Activated T-helper 1 cell treated with Interleukin-2 at 50 U/mL for 16 hours (primary cell): ENCODE measurements at regions not wholly inside any gene's neighbourhood (a gene's known extent, or its start where the extent isn't known, plus 50 kb on each side); places are given as distances from the start of the nearest gene placed in this dataset.

Experiments
- DNase-seq: peaks from one replicate; pipeline ENCODE4 v3.0.0-alpha.2; 2020; ENCODE audit warnings: low read depth

- DNase-seq, result no peak
Measured at GRCh38 chr15:69628256-69629093, 175.9 kb downstream of the RPLP1 start.

DNA sequence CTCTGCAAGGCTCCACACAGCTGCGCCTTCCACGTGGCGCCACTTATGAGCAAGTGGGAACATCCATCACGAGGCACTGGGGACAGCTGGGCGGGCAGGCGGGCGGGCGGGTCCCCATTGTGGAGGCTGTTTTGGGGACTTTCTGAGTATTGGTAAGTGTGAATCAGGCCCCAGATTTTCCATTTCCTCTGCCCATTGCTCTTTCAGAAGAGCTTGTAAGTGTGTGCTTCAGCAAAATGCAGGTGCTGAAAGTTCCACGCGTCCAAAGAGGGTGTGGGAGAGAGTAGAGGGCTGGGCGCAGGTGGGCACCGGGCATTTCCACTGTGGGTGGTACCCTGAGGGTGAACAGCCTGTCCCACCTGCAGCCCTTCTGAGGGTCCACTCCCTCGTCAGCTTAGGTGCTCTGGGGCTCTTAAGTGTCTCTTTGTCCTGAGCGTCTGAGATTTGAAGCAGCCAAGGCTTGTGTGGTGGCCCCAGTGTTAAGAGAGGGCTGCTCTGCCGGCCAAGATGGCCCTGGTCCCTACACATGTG, 177.1 kb downstream of the RPLP1 start:
- no peak for DNase-seq

DNA sequence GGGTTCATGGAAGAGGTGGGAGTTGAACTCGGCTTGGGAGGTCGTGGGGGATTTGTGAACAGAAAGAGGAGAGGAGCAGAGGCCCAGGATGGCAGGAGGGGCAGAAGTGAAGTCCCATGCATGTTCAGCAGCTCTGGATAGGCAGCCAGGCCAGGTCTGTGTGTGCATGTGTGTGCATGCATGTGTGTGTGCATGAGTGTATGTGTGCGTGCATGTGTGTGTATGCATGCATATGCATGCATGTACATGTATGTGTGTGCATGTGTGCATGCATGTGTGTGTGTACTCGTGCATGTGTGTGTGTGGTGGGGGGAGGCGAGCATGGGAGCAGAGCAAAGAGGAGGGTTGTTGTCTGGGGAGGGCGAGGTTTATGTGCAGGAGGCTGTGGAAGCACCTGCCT, 178.4 kb downstream of the RPLP1 start:
- DNase-seq, result no peak

DNA sequence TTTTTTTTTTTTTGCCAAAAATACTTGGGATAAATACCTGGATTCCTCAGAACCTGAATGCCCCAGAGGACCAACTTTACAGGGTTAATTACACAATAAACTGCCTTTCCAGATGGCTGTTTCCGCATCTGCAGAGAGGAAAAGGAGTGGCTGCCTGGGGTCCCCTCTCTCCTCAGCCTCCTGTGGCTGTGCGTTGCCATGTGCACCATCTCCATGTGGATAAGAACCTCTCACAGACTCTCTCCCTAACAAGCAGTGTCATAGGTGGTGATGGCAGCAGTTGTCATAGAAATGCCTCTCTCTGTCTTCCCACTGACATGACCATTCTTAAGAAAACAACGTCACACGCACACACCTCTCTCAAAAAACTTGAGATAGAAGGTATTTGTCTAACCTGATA, 179.4 kb downstream of the RPLP1 start:
- no peak for DNase-seq

DNA sequence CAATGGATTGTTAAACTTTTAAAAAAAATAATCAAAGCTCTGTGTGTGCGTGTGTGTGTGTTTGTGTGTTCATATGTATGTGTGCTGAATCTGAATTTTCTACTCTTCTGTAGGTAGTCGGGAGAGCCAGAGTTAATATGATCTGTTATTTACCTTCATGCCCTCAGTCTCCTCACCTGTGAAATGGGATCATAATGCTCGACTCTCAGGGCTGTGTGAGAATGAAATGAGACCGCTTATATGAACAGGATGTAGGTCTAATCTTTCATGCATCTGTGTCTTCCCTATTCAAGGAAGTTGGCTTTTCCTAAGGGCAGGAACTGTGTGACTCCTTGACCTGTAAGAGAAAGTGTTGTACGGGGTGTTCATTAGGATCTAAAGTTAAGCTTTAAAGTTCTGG, 182.2 kb downstream of the RPLP1 start:
- no peak for DNase-seq

GRCh38 chr15:69636169-69636915, 183.7 kb downstream of the RPLP1 start:
- no peak for DNase-seq

DNA sequence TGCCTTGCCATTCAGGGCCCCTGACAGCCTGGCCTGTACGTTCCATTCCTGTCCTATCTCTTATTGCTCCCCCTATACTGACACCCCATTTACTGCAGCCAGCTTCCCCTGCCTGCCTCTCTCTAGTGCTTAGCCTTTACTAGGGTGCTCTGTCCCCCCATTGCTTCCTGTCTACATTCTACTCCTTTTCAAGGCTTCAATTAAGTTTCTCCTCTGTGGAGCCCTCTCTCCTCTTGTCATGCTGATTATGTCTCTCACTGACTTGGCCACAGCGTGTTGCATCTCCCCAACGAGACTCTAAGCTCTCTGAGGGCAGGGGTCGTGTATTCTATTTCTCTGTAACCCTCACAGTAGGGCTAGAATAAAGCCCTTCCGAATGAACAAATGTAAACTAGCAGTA, 185.2 kb downstream of the RPLP1 start:
- no peak for DNase-seq

DNA sequence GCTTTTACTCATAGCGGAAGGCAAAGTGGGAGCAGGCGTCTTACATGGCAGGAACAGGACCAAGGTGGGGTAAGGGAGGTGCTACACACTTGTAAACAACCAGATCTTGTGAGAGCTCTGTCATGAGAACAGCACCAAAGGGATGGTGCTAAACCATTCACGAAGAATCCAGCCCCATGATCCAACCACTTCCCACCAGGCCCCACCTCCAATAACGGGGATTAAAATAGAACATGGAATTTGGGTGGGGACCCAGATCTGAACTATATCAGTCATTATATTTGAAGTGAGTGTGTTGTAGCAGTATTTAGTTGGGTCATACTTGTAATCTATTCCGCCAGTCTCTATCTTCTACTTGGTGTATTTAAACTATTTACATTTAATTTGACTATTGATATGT, 190.9 kb downstream of the RPLP1 start:
- no peak for DNase-seq

DNA sequence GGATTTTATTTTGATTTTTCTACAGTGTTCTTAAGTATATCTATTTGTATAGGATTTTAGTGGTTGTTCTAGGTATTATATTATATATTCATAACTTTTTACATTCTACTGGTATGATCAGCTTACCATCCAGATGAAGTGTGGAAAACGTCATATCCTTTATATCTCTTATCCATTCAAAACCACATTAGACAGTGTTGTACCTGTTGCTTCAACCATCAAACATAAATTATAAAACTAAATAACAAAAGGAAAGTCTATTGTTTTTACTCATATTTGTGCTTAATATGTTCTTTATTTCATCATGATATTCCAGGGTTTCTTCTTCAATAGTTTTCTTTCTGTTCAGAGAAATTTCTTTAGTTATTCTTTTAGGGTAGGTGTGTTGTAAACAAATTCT, 191.4 kb downstream of the RPLP1 start:
- no peak for DNase-seq

DNA sequence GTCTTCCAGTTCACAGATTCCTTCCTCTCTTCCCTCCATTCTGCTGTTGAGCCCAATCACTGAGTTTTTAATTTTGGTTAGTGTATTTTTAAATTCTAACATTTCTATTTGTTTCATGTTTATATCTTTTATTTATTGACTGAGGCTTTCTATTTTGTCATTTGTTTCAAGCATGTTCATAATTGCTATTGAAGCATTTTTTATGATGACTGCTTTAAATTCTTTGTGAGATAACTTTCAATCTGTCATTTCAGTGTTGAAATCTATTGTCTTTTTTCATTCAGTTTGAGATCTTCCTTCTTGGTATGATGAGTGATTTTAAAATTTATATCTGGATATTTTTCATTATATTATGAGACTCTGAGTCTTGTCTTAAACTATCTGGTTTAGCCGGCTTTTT, 192.3 kb downstream of the RPLP1 start:
- no peak for DNase-seq

DNA sequence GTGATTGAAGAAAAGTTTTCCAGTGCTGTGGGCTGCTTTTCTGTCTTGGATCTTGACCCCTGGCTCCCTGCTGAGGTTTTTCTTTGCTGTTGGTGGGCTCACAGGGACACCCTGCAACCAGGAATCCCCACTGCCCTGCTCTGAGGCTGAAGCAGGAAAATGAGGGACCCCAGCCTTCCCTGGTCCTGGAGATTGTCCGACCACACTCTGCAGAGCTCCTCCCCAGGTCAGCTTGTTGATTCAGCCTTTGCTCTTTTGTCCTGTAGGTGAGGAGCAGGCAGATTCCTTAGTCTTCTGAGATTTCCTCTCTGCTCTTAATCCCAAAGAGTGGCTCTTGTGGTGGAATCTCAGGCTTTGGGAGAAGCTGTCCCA, 194.5 kb downstream of the RPLP1 start:
- DNase-seq, result no peak

GRCh38 chr15:69648212-69648611, 195.6 kb downstream of the RPLP1 start:
- DNase-seq, result no peak

- no peak for DNase-seq
Measured at GRCh38 chr15:69648775-69649735, 196.4 kb downstream of the RPLP1 start.

- DNase-seq, result no peak
Measured at GRCh38 chr15:69652293-69652692, 199.7 kb downstream of the RPLP1 start.

DNA sequence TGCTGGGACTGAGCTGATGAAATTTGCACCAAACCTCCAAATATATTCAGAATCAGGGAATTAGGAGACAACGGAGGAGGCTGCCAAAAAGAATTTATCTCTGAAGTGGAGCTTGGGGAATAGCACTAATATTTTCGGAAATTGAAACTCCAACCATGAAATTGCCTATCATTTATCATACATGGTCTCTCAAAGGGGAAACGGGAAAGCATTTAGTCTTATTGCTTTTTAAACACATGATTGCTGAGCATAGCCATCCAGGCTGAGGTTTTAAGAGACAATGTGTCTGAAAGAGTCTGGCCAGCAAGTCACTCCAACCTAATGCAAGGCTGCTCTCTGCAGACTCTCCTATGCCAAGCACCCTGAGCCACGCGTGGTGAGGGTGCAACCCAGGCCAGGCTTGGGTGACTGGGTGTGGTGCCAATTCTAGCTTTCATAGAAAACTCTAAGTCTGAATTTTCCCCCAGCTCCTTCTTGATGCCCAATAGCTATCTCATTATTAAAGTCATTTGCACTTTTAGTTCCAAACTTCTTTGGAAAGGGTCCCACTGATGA, 200.2 kb downstream of the RPLP1 start:
- no peak for DNase-seq

- no peak for DNase-seq
Measured at GRCh38 chr15:69653306-69653705, 200.7 kb downstream of the RPLP1 start.

- no peak for DNase-seq
Measured at GRCh38 chr15:69653846-69654245, 201.2 kb downstream of the RPLP1 start.

GRCh38 chr15:69656271-69657030, 203.8 kb downstream of the RPLP1 start:
- no peak for DNase-seq

- DNase-seq, result no peak
Measured at GRCh38 chr15:69657626-69658025, 205.0 kb downstream of the RPLP1 start.

DNA sequence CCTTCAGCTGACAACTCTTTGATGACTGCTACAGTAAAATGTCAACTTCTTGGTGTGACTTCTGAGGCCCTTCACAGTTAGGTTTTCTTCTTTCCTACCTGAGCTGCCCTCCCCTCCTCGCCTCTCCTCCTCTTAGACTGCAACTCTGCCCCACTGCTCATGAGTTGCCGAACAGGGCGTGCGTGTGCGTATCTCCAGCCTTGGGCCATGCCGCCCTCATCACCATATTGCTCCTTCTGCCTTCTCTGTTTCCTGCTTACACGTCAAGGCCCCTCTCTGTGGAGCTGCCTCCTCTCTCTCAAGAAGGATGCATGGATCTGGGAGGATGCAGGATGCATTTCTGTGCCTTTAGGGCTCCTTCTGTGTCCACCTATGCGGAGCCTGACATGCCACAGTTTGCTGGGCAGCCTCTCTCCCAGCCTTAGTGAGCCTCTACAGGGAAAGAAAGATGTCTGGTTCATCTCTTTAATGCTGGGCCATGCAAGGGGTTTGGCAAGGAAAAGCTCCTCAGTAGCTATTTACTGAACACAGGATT, 205.9 kb downstream of the RPLP1 start:
- DNase-seq, result no peak
